ENCODE measurements at regions not wholly inside any gene's neighbourhood (a gene's known extent, or its start where the extent isn't known, plus 50 kb on each side); places are given as distances from the start of the nearest gene placed in this dataset.

DNA sequence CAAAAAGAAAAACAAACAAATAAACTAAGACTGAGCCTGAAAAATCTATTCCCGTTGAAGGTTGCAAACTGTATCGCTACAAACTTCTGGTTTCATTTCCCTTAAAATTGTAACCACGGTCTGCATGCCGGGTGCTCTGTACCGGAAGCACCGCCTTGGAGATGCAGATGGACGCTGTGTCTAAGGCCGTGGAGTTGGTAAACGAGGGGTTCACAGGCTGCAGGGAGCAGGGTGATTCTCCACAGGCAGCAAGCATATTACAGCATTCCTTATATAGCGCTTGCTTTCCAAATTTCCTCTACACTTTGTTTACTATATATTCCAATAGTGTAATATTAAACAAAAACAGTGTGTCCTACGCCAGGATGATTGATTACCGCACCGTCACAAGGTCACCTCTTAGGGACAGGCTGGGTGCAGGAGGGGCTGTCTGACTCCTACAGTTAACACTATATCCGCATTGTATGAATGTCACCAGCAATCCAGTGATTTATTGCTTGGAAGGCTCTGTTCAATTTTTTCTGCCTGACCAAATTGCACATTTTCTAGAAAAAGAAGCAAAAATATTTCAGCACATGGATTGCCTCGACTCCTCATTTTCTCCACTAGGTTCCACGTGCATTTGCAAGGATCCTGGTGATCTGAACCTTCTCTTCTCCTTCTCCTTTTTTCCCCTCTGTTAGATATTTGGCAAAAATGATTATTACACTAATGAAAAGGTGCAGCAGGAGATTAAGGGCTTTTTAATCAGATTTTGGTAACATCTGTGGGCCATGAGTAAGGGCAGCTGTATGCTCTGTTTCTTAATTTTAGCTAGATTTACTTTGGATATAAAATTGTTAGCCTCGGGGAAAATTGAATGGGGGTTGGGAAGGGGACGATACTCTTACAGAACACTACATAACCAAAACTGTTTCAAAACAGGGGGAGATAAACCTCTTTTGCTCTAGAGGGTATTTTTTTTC, 325.8 kb upstream of the MGMT start:
- Histone ChIP-seq H3K27ac (ENCODE audit: low read depth in 2 of 2, low read length in 1 of 2) (no peak overlapping the region), H3K4me2 (no peak overlapping the region), H3K9me2 (no peaks in the 10 kb centered on the region), H3K79me2 (ENCODE audit: insufficient read depth) (no peaks in the 10 kb centered on the region), H3K9ac (no peak overlapping the region), H3K4me1 (ENCODE audit: control insufficient read depth in 1 of 2, insufficient read depth in 2 of 2, low read depth in 1 of 2, low read length in 1 of 2) (peaks cover 0 to 5% of the 10 kb centered on the region in 2 experiments; a peak in 2 of 4 replicates), H2AFZ (ENCODE audit: low read depth) (no peak overlapping the region), H3K27me3 (ENCODE audit: insufficient read depth) (no peaks in the 10 kb centered on the region), H3K36me3 (replicated peaks in 1 of 2; ENCODE audit: control insufficient read depth in 1 of 2, insufficient read depth in 2 of 2, low read length in 1 of 2) (no peaks in the 10 kb centered on the region), H3F3A (replicated peaks; ENCODE audit: insufficient read depth) (no peaks in the 10 kb centered on the region), H3K9me3 (peaks cover 6% of the 10 kb centered on the region; the same call in 1 of the 2 replicates), H3K4me3 (ENCODE audit: low read depth in 2 of 2, low read length in 1 of 2) (no peak overlapping the region), H4K20me1 (ENCODE audit: insufficient read depth) (no peaks in the 10 kb centered on the region)
- ChIA-PET POLR2A (no interaction called here), CTCF (interaction anchor here (1.6 kb wide), 1 partner anchor 873 kb away, joined by 3 read pairs; no protein-coding TSS in a partner anchor)
- WGBS (ENCODE audit: low lambda C conversion rate) = 10% methylated on average over 18 of the region's 18 CpGs
- 0 out of 2 replicates have a peak, but pooled peaks have one; percentile 25 for TF ChIP-seq MXI1 (IDR thresholded peaks at IDR 0.05; ENCODE audit: low read depth, low read length)
- TF ChIP-seq CHD2 (IDR thresholded peaks at IDR 0.05; ENCODE audit: low read length, partially characterized antibody) = peak; percentile 43
- peak; percentile 85 for TF ChIP-seq GATA2 (CRISPR knock-in tag; IDR thresholded peaks at IDR 0.05)
- TF ChIP-seq EP300 (IDR thresholded peaks at IDR 0.05; ENCODE audit: borderline replicate concordance in 1 of 2, low read depth in 1 of 2, low read length in 1 of 2) = peak in 1 of 2 experiments; percentile 74; a peak in 1 of 4 replicates
- TF ChIP-seq TCF12 (IDR thresholded peaks at IDR 0.05) = no peak
- TF ChIP-seq RFX5 (IDR thresholded peaks at IDR 0.05; ENCODE audit: low read length) = no peak
- peak; percentile 90 for TF ChIP-seq RCOR1 (IDR thresholded peaks at IDR 0.05; ENCODE audit: low read length)
- peak; percentile 66 for DNase-seq

- Histone ChIP-seq H3K36me3 (replicated peaks in 1 of 2; ENCODE audit: control insufficient read depth in 1 of 2, insufficient read depth in 2 of 2, low read length in 1 of 2) (no peaks in the 10 kb centered on the region), H3F3A (replicated peaks; ENCODE audit: insufficient read depth) (no peaks in the 10 kb centered on the region), H2AFZ (ENCODE audit: low read depth) (no peak overlapping the region), H3K4me1 (ENCODE audit: control insufficient read depth in 1 of 2, insufficient read depth in 2 of 2, low read depth in 1 of 2, low read length in 1 of 2) (no peaks in the 10 kb centered on the region), H3K9ac (no peak overlapping the region), H3K27me3 (ENCODE audit: insufficient read depth) (no peaks in the 10 kb centered on the region), H3K9me3 (no peaks in the 10 kb centered on the region), H3K4me2 (no peak overlapping the region), H3K79me2 (ENCODE audit: insufficient read depth) (no peaks in the 10 kb centered on the region), H4K20me1 (ENCODE audit: insufficient read depth) (no peaks in the 10 kb centered on the region), H3K9me2 (no peaks in the 10 kb centered on the region), H3K4me3 (ENCODE audit: low read depth in 2 of 2, low read length in 1 of 2) (no peak overlapping the region), H3K27ac (ENCODE audit: low read depth in 2 of 2, low read length in 1 of 2) (no peak overlapping the region)
- TF ChIP-seq NRF1 (IDR thresholded peaks at IDR 0.05; ENCODE audit: low read depth, low read length) = no peak
- TF ChIP-seq, protein P1, sequence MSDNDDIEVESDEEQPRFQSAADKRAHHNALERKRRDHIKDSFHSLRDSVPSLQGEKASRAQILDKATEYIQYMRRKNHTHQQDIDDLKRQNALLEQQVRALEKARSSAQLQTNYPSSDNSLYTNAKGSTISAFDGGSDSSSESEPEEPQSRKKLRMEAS (IDR thresholded peaks at IDR 0.05; ENCODE audit: low read depth) = no peak
- TF ChIP-seq CHD2 (IDR thresholded peaks at IDR 0.05; ENCODE audit: low read length, partially characterized antibody) = no peak
- TF ChIP-seq RAD21 (IDR thresholded peaks at IDR 0.05; ENCODE audit: low read length) = no peak
- no peak for TF ChIP-seq YY1 (IDR thresholded peaks at IDR 0.05; ENCODE audit: low read depth)
- no peak for TF ChIP-seq ELF1 (IDR thresholded peaks at IDR 0.05)
- no peak for TF ChIP-seq SIN3A (IDR thresholded peaks at IDR 0.05; ENCODE audit: borderline replicate concordance, low read depth, low read length)
- TF ChIP-seq EZH2phosphoT487 (IDR thresholded peaks at IDR 0.05; ENCODE audit: borderline replicate concordance, low read depth) = no peak
- TF ChIP-seq GATA2 (CRISPR knock-in tag; IDR thresholded peaks at IDR 0.05) = no peak
- no peak for TF ChIP-seq REST (IDR thresholded peaks at IDR 0.05; ENCODE audit: low read depth, low read length)
- no peak for TF ChIP-seq MEF2A (IDR thresholded peaks at IDR 0.05; ENCODE audit: borderline replicate concordance, low read depth)
- TF ChIP-seq RCOR1 (IDR thresholded peaks at IDR 0.05; ENCODE audit: low read length) = no peak
- no peak for TF ChIP-seq FOXJ3 (CRISPR knock-in tag; IDR thresholded peaks at IDR 0.05)
- TF ChIP-seq EP300 (IDR thresholded peaks at IDR 0.05; ENCODE audit: borderline replicate concordance in 1 of 2, low read depth in 1 of 2, low read length in 1 of 2) = no peak
- no peak for TF ChIP-seq TCF12 (IDR thresholded peaks at IDR 0.05)
- no peak for TF ChIP-seq NFIC (IDR thresholded peaks at IDR 0.05; ENCODE audit: borderline replicate concordance)
- TF ChIP-seq, protein P2, sequence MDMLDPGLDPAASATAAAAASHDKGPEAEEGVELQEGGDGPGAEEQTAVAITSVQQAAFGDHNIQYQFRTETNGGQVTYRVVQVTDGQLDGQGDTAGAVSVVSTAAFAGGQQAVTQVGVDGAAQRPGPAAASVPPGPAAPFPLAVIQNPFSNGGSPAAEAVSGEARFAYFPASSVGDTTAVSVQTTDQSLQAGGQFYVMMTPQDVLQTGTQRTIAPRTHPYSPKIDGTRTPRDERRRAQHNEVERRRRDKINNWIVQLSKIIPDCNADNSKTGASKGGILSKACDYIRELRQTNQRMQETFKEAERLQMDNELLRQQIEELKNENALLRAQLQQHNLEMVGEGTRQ (IDR thresholded peaks at IDR 0.05; ENCODE audit: borderline replicate concordance, low read depth, low read length) = no peak
- no peak for TF ChIP-seq JUND (IDR thresholded peaks at IDR 0.05)
- no peak for TF ChIP-seq GABPA (IDR thresholded peaks at IDR 0.05; ENCODE audit: low read depth)
- CTCF ChIA-PET = no interaction called here
- 0% methylated on average over 1 of the region's 1 CpG for WGBS (ENCODE audit: low lambda C conversion rate)
- DNase-seq = no peak
- POLR2A ChIA-PET = no interaction called here
Measured at GRCh38 chr10:129151281-129151680, 315.8 kb upstream of the MGMT start.
